HepG2 (cell line): ENCODE measurements at regions not wholly inside any gene's neighbourhood (a gene's known extent, or its start where the extent isn't known, plus 50 kb on each side); places are given as distances from the start of the nearest gene placed in this dataset.

ENCODE experiments used
- CTCF ChIP-seq: sonication (generic); formaldehyde crosslinking; IDR thresholded peaks from 2 replicates; pipeline ENCODE4 v1.5.0; 2020; ENCODE audit warnings: mild to moderate bottlenecking, missing genetic modification reagents, moderate library complexity
- KDM6A ChIP-seq: IDR thresholded peaks from 2 replicates; pipeline ENCODE4 v1.6.1; 2016; ENCODE audit warnings: low read depth
- KMT2A ChIP-seq: sonication (generic); formaldehyde crosslinking; IDR thresholded peaks from 2 replicates; pipeline ENCODE4 v1.4.0; 2020; ENCODE audit warnings: missing genetic modification reagents
- REST ChIP-seq, 2 experiments: IDR thresholded peaks; 2 replicates each; pipeline ENCODE4 v1.6.1; 2011 to 2012; ENCODE audit warnings: low read length in 2 of 2, borderline replicate concordance in 1 of 2, low read depth in 1 of 2, mild to moderate bottlenecking in 1 of 2, moderate library complexity in 1 of 2
- SMARCC2 ChIP-seq: fragments of 450-650 bp; IDR thresholded peaks from 2 replicates; pipeline ENCODE4 v1.6.1; 2017; ENCODE audit warnings: antibody characterized with exemption, mild to moderate bottlenecking
- ZSCAN21 ChIP-seq: sonication (generic); formaldehyde crosslinking; IDR thresholded peaks from 2 replicates; pipeline ENCODE4 v1.8.0; 2022; ENCODE audit warnings: mild to moderate bottlenecking, missing genetic modification reagents, moderate library complexity, borderline replicate concordance

- TF ChIP-seq KDM6A (CRISPR knock-in tag) (no peak), KMT2A (CRISPR knock-in tag) (no peak), SMARCC2 (no peak), REST (IDR thresholded peaks at IDR 0.05; ENCODE audit: borderline replicate concordance in 1 of 2, low read depth in 1 of 2, low read length in 2 of 2) (no peak), ZSCAN21 (CRISPR knock-in tag) (no peak), CTCF (CRISPR knock-in tag) (no peak)
Observed at GRCh38 chr18:67242001-67242400, 274.5 kb downstream of the DSEL start.
